ENCODE measurements at regions not wholly inside any gene's neighbourhood (a gene's known extent, or its start where the extent isn't known, plus 50 kb on each side); places are given as distances from the start of the nearest gene placed in this dataset.

DNA sequence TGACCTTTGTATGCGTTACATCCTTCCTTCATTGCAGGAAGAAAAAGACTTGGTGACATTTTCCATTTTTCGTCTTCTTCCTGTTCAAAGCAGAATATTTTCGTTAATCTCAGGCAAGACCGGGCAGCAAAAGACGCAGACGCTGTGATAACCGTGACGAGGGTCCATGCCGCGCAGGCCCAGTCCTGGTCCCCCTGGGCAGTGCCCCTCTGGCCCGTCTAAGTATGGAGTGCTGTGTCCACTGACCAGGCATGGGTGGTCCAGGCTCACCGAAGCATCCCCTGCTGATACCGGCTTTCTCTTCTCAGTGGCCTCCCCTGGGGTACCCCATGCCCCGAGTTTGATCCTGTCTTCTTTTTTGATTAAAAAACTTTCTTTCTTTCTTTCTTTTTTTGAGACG, 135.2 kb upstream of the ASB18 start:
- TF ChIP-seq, protein P1, sequence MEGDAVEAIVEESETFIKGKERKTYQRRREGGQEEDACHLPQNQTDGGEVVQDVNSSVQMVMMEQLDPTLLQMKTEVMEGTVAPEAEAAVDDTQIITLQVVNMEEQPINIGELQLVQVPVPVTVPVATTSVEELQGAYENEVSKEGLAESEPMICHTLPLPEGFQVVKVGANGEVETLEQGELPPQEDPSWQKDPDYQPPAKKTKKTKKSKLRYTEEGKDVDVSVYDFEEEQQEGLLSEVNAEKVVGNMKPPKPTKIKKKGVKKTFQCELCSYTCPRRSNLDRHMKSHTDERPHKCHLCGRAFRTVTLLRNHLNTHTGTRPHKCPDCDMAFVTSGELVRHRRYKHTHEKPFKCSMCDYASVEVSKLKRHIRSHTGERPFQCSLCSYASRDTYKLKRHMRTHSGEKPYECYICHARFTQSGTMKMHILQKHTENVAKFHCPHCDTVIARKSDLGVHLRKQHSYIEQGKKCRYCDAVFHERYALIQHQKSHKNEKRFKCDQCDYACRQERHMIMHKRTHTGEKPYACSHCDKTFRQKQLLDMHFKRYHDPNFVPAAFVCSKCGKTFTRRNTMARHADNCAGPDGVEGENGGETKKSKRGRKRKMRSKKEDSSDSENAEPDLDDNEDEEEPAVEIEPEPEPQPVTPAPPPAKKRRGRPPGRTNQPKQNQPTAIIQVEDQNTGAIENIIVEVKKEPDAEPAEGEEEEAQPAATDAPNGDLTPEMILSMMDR (IDR thresholded peaks at IDR 0.05): no peak
- TF ChIP-seq POLR2AphosphoS5 (IDR thresholded peaks at IDR 0.05) (no peak), POLR2A (IDR thresholded peaks at IDR 0.05) (no peak)

All from breast epithelium (tissue), 3 donors.